PC-9 (cell line): ENCODE measurements at regions not wholly inside any gene's neighbourhood (a gene's known extent, or its start where the extent isn't known, plus 50 kb on each side); places are given as distances from the start of the nearest gene placed in this dataset.

Source experiments
- BruUV-seq: library from RNA; stranded (reverse); fragments of 400-500 nt; replicated peaks from 2 replicates; lab custom pipeline; 2021; lab: Mats Ljungman, UMichigan
- CTCF ChIA-PET: fragments of 300-600 bp; sonication (Branson Sonifier 250); formaldehyde crosslinking; loops from one replicate; lab custom pipeline; 2022; ENCODE audit warnings: antibody characterized with exemption; lab: Charles Lee
- POLR2A ChIA-PET: fragments of 300-600 bp; sonication (Branson Sonifier 250); formaldehyde crosslinking; loops from one replicate; lab custom pipeline; 2022; ENCODE audit warnings: antibody characterized with exemption; ENCODE audit not compliant: unreplicated experiment; lab: Charles Lee
- DNase-seq, 2 experiments: peaks; one replicate each; pipeline versions ENCODE4 v3.0.0 to v3.0.0-alpha.2; 2015 to 2022; ENCODE audit warnings: mixed read lengths in 1 of 2
- H2AFZ ChIP-seq: fragments of 200-600 bp; sonication (generic); 2 replicates; pipeline ENCODE4 v1.8.1; 2017; ENCODE audit warnings: antibody characterized with exemption
- H3F3A ChIP-seq: fragments of 200-600 bp; sonication (generic); 2 replicates; pipeline ENCODE4 v1.8.1; 2017; ENCODE audit warnings: antibody characterized with exemption, mild to moderate bottlenecking, low read depth; ENCODE audit not compliant: insufficient read depth
- H3K27ac ChIP-seq: fragments of 200-600 bp; sonication (generic); 2 replicates; pipeline ENCODE4 v1.6.1; 2016; ENCODE audit warnings: mixed run types
- H3K27me3 ChIP-seq: fragments of 200-600 bp; sonication (generic); 2 replicates; pipeline ENCODE4 v1.6.1; 2016; ENCODE audit warnings: low read depth, mixed run types; ENCODE audit not compliant: insufficient read depth
- H3K36me3 ChIP-seq: fragments of 200-600 bp; sonication (generic); 2 replicates; pipeline ENCODE4 v1.6.1; 2016; ENCODE audit warnings: low read depth, mixed run types
- H3K4me1 ChIP-seq: fragments of 200-600 bp; sonication (generic); replicated peaks from 2 replicates; pipeline ENCODE4 v1.6.1; 2016; ENCODE audit warnings: mixed run types; ENCODE audit not compliant: insufficient read depth
- H3K4me2 ChIP-seq: fragments of 200-600 bp; sonication (generic); 2 replicates; pipeline ENCODE4 v1.6.1; 2017; ENCODE audit warnings: mixed run types
- H3K4me3 ChIP-seq: fragments of 200-600 bp; sonication (generic); 2 replicates; pipeline ENCODE4 v1.6.1; 2016; ENCODE audit warnings: mixed run types
- H3K79me2 ChIP-seq: fragments of 200-600 bp; sonication (generic); 2 replicates; pipeline ENCODE4 v1.6.1; 2017; ENCODE audit warnings: low read depth, mixed run types
- H3K9me2 ChIP-seq: fragments of 200-600 bp; sonication (generic); 2 replicates; pipeline ENCODE4 v1.8.1; 2017; ENCODE audit warnings: mild to moderate bottlenecking; ENCODE audit not compliant: insufficient read depth
- H3K9me3 ChIP-seq: fragments of 200-600 bp; sonication (generic); 2 replicates; pipeline ENCODE4 v1.8.1; 2016; ENCODE audit warnings: low read depth; ENCODE audit not compliant: insufficient read depth
- H4K20me1 ChIP-seq: fragments of 200-600 bp; sonication (generic); 2 replicates; pipeline ENCODE4 v1.8.1; 2017; ENCODE audit not compliant: insufficient read depth
- CTCF ChIP-seq: fragments of 200-600 bp; sonication (generic); conservative IDR thresholded peaks from 2 replicates; pipeline ENCODE4 v1.6.1; 2017; ENCODE audit warnings: mixed run types, antibody characterized with exemption, mild to moderate bottlenecking, moderate library complexity
- EZH2 ChIP-seq: fragments of 200-600 bp; sonication (generic); IDR thresholded peaks from 2 replicates; pipeline ENCODE4 v1.8.0; 2017; ENCODE audit warnings: antibody characterized with exemption, low read depth
- intact Hi-C: fragments of 100-400 bp; cut with micrococcal nuclease; formaldehyde crosslinking; loops from one replicate; pipeline ENCODE4 v1.10.0; 2022; ENCODE audit not compliant: unreplicated experiment

- CTCF ChIA-PET: no interaction called here
- Histone ChIP-seq H4K20me1 (no peaks in the 10 kb centered on the region), H3K27ac (no peak overlapping the region), H3K4me3 (no peak overlapping the region), H3K36me3 (no peaks in the 10 kb centered on the region), H3K9me3 (no peaks in the 10 kb centered on the region), H2AFZ (no peak overlapping the region; the same call in 1 of the 2 replicates), H3K4me1 (no peaks in the 10 kb centered on the region), H3K4me2 (no peak overlapping the region), H3K27me3 (no peaks in the 10 kb centered on the region), H3K9me2 (no peaks in the 10 kb centered on the region), H3F3A (no peaks in the 10 kb centered on the region), H3K79me2 (no peaks in the 10 kb centered on the region)
- intact Hi-C loops: no loop called here
- TF ChIP-seq EZH2 (no peak), CTCF (no peak)
- DNase-seq: no peak
- no TSS peak for BruUV-seq
- POLR2A ChIA-PET: interaction anchor here (0.7 kb wide), 1 partner anchor 488 kb away, joined by 3 read pairs; no protein-coding TSS in a partner anchor
Observed at GRCh38 chr2:67833632-67834031, 229.2 kb downstream of the C1D start.

- TF ChIP-seq CTCF (no peak), EZH2 (no peak)
- intact Hi-C loops: no loop called here
- no peak overlapping the region for H3K4me2 ChIP-seq
- H3K27ac ChIP-seq: no peak overlapping the region
- POLR2A ChIA-PET: no interaction called here
- H4K20me1 ChIP-seq: no peaks in the 10 kb centered on the region
- CTCF ChIA-PET: no interaction called here
- H3K79me2 ChIP-seq: no peaks in the 10 kb centered on the region
- no peaks in the 10 kb centered on the region for H3K36me3 ChIP-seq
- no peaks in the 10 kb centered on the region for H3K27me3 ChIP-seq
- H3K9me2 ChIP-seq: no peaks in the 10 kb centered on the region
- H3K4me1 ChIP-seq: no peaks in the 10 kb centered on the region
- H3F3A ChIP-seq: no peaks in the 10 kb centered on the region
- no TSS peak for BruUV-seq
- H3K4me3 ChIP-seq: no peak overlapping the region
- no peaks in the 10 kb centered on the region for H3K9me3 ChIP-seq
- no peak overlapping the region for H2AFZ ChIP-seq
- DNase-seq: no peak
Observed at GRCh38 chr2:67834482-67834881, 228.3 kb downstream of the C1D start.

- no peak for DNase-seq
- no peaks in the 10 kb centered on the region for H3K9me2 ChIP-seq
- no peaks in the 10 kb centered on the region for H3F3A ChIP-seq
- H3K4me2 ChIP-seq: no peak overlapping the region
- H3K9me3 ChIP-seq: no peaks in the 10 kb centered on the region
- no peak overlapping the region for H2AFZ ChIP-seq
- H3K27me3 ChIP-seq: no peaks in the 10 kb centered on the region
- CTCF ChIA-PET: no interaction called here
- no peak overlapping the region for H3K27ac ChIP-seq
- BruUV-seq: no TSS peak
- TF ChIP-seq EZH2: no peak
- no peak for TF ChIP-seq CTCF
- H3K36me3 ChIP-seq: no peaks in the 10 kb centered on the region
- no peaks in the 10 kb centered on the region for H3K79me2 ChIP-seq
- POLR2A ChIA-PET: interaction anchor here (0.6 kb wide), 1 partner anchor 115 kb away, joined by 6 read pairs; no protein-coding TSS in a partner anchor
- intact Hi-C loops: no loop called here
- H3K4me3 ChIP-seq: no peak overlapping the region
- H4K20me1 ChIP-seq: no peaks in the 10 kb centered on the region
- no peaks in the 10 kb centered on the region for H3K4me1 ChIP-seq
Observed at GRCh38 chr2:67835266-67835665, 227.5 kb downstream of the C1D start.
